PC-3 (cell line): ENCODE measurements at regions not wholly inside any gene's neighbourhood (a gene's known extent, or its start where the extent isn't known, plus 50 kb on each side); places are given as distances from the start of the nearest gene placed in this dataset.

ENCODE experiments used
- EZH2 ChIP-seq: fragments of 300-600 bp; sonication (generic); IDR thresholded peaks from one replicate; pipeline ENCODE4 v1.6.1; 2017; ENCODE audit warnings: antibody characterized with exemption, mild to moderate bottlenecking, low read length; ENCODE audit not compliant: unreplicated experiment
- EZH2phosphoT487 ChIP-seq: fragments of 300-600 bp; sonication (generic); IDR thresholded peaks from 2 replicates; pipeline ENCODE4 v1.6.1; 2018; ENCODE audit warnings: mild to moderate bottlenecking, antibody characterized with exemption, low read length, borderline replicate concordance

- TF ChIP-seq EZH2 (no peak), EZH2phosphoT487 (no peak)
These were observed 128.0 kb downstream of the TENT5A start for GRCh38 chr6:81624453-81624852.
